Forelimb muscle (tissue), 1 donor: ENCODE measurements at regions not wholly inside any gene's neighbourhood (a gene's known extent, or its start where the extent isn't known, plus 50 kb on each side); places are given as distances from the start of the nearest gene placed in this dataset.

Experiments used
- DNase-seq: peaks from one replicate; pipeline ENCODE4 v3.0.0-alpha.2; 2013; ENCODE audit warnings: low read depth

DNA sequence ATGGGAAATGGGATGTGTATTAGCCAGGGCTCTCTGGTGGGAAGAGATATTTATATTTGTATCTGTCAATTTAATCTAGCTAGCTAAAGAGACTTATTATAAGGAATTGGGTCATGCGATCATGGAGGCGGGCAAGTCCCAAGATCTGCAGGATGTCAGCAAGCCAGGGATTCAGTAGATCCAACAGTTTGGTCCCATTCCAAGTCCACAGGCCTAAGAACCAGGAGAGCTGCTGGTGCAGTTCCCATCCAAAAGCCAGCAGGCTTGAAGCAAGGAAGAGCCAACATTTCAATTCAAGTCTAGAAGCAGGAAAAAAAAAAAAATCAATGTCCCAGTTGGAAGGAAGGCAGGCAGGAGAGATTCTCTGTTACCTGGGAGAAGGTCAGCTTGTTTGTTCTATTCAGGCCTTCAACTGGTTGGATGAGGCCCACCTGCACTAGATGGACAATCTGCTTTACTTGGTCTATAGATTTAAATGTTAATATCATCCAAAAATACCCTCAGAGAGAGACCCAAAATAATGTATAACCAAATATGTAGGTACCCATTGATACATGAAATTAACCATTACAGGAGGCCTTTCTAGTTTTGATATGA, 60.7 kb upstream of the BCAT1 start:
- no peak for DNase-seq

DNA sequence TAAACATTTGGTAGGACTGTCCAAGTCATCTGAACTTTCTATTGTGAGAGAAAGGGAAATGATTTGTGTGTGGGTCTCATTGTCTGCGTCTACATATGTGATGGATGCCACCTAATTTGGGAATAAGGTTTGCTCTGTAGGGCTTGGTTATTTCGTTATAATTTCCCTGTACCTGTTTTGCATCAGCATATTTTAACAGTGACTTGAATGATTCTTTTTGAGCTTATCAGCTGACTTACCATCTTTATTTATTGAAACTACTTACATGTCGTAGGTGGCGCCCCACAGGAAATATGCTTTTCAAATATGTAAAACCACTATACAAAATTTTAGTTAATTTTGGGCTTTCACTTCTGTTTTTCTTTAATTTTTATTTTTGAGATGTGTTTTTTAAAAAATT, 56.5 kb upstream of the BCAT1 start:
- no peak for DNase-seq

DNA sequence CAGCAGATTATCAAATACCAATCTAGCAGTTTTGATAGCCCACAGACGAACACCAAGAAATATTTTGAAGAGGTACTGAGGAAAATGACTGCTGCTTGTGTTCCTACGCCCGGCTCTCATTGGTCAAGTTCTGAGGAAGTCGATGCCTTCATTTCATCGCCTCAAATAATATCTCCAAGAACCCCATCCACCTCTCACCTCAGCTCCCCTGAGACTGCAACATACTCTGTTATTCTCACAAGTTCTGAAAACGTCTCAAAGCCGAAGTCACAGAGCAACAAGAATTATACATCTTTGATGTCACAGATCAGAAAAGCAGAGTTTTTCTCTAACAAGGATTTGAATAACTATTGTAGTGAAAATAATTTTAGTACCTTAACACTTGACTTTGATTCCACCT, 55.5 kb upstream of the BCAT1 start:
- DNase-seq = no peak

DNA sequence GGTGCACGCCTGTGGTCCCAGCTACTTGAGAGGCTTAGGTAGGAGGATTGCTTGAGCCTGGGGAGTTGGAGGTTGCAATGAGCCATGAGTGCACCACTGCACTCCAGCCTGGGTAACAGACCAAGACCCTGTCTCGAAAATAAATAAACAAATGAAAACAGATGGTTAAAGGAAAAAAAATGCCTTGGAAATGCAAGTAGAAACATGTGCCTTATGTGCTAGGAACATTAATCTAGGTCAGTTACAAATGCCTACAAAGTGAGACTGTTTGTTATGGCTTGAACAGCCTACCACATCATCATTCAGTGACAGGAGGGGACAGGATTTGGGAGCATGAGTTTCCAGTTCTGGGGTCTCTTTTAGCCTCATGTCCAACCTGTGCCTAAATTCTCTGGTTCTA, 52.4 kb upstream of the BCAT1 start:
- DNase-seq = no peak
